Chondrocyte (in vitro differentiated cells): ENCODE measurements at regions not wholly inside any gene's neighbourhood (a gene's known extent, or its start where the extent isn't known, plus 50 kb on each side); places are given as distances from the start of the nearest gene placed in this dataset.
"Not testable (repeated sequence)": the region's sequence is repeated elsewhere in the genome, so short reads cannot be mapped to it uniquely, and the experiment has no call there.

ENCODE experiments used
- DNase-seq: peaks from one replicate; pipeline ENCODE4 v3.0.0; 2021; ENCODE audit warnings: mixed read lengths, low spot score
- H3K27ac Mint-ChIP-seq: one replicate; pipeline ENCODE4 v1.8.0; 2021; ENCODE audit warnings: mild to moderate bottlenecking, moderate library complexity, mixed read lengths; ENCODE audit not compliant: unreplicated experiment
- H3K27me3 Mint-ChIP-seq: 2 replicates; pipeline ENCODE4 v1.8.0; 2021; ENCODE audit warnings: low read depth, mixed read lengths
- H3K36me3 Mint-ChIP-seq: 2 replicates; pipeline ENCODE4 v1.8.0; 2021; ENCODE audit warnings: low read depth, mixed read lengths
- H3K4me1 Mint-ChIP-seq: 2 replicates; pipeline ENCODE4 v1.8.0; 2021; ENCODE audit warnings: low read depth, mild to moderate bottlenecking, mixed read lengths
- H3K4me3 Mint-ChIP-seq: one replicate; pipeline ENCODE4 v1.8.0; 2021; ENCODE audit warnings: mild to moderate bottlenecking, moderate library complexity, mixed read lengths; ENCODE audit not compliant: unreplicated experiment
- H3K9me3 Mint-ChIP-seq: 2 replicates; pipeline ENCODE4 v1.8.0; 2021; ENCODE audit warnings: low read depth, mixed read lengths
- CTCF ChIP-seq: fragments of 200-600 bp; sonication (generic); IDR thresholded peaks from 2 replicates; pipeline ENCODE4 v1.5.0; 2021; ENCODE audit warnings: antibody characterized with exemption, mild to moderate bottlenecking, moderate library complexity

GRCh38 chr22:17285656-17286055 is 66.4 kb upstream of the ADA2 start:
- Mint-ChIP-seq H3K27ac (no peak overlapping the region), H3K9me3 (no peaks in the 10 kb centered on the region), H3K27me3 (peaks cover 30% of the 10 kb centered on the region), H3K4me3 (no peak overlapping the region), H3K36me3 (no peaks in the 10 kb centered on the region), H3K4me1 (no peaks in the 10 kb centered on the region)
- no peak for TF ChIP-seq CTCF
- no peak for DNase-seq

- H3K36me3 Mint-ChIP-seq, result no peaks in the 10 kb centered on the region
- no peak for DNase-seq
- no peak overlapping the region for H3K4me3 Mint-ChIP-seq
- peaks cover 30% of the 10 kb centered on the region for H3K27me3 Mint-ChIP-seq
- no peak overlapping the region for H3K27ac Mint-ChIP-seq
- no peak for TF ChIP-seq CTCF
- no peaks in the 10 kb centered on the region for H3K9me3 Mint-ChIP-seq
- no peaks in the 10 kb centered on the region for H3K4me1 Mint-ChIP-seq
Measured at GRCh38 chr22:17284888-17285287, 65.7 kb upstream of the ADA2 start.

GRCh38 chr22:17284466-17284865 is 65.2 kb upstream of the ADA2 start:
- no peak overlapping the region for H3K4me3 Mint-ChIP-seq
- DNase-seq, result no peak
- no peaks in the 10 kb centered on the region for H3K9me3 Mint-ChIP-seq
- no peak overlapping the region for H3K27ac Mint-ChIP-seq
- TF ChIP-seq CTCF, result no peak
- H3K27me3 Mint-ChIP-seq, result peaks cover 29% of the 10 kb centered on the region
- H3K36me3 Mint-ChIP-seq, result no peaks in the 10 kb centered on the region
- no peaks in the 10 kb centered on the region for H3K4me1 Mint-ChIP-seq

GRCh38 chr22:17283865-17284264 is 64.6 kb upstream of the ADA2 start:
- H3K27me3 Mint-ChIP-seq, result peaks cover 24% of the 10 kb centered on the region
- H3K9me3 Mint-ChIP-seq, H3K36me3 Mint-ChIP-seq, DNase-seq, H3K27ac Mint-ChIP-seq, H3K4me3 Mint-ChIP-seq, H3K4me1 Mint-ChIP-seq: not testable (repeated sequence)

GRCh38 chr22:17283423-17283822 is 64.2 kb upstream of the ADA2 start:
- Mint-ChIP-seq H3K4me3 (no peak overlapping the region), H3K36me3 (no peaks in the 10 kb centered on the region), H3K9me3 (no peaks in the 10 kb centered on the region), H3K27me3 (peaks cover 20% of the 10 kb centered on the region), H3K4me1 (no peaks in the 10 kb centered on the region), H3K27ac (no peak overlapping the region)
- no peak for TF ChIP-seq CTCF
- no peak for DNase-seq

- Mint-ChIP-seq H3K4me3 (no peak overlapping the region), H3K4me1 (no peaks in the 10 kb centered on the region), H3K27me3 (peaks cover 11% of the 10 kb centered on the region), H3K36me3 (no peaks in the 10 kb centered on the region), H3K27ac (no peak overlapping the region), H3K9me3 (no peaks in the 10 kb centered on the region)
- DNase-seq, result no peak
- no peak for TF ChIP-seq CTCF
Measured at GRCh38 chr22:17281440-17281841, 62.2 kb upstream of the ADA2 start.
